HG03103 (cell line): ENCODE measurements at regions not wholly inside any gene's neighbourhood (a gene's known extent, or its start where the extent isn't known, plus 50 kb on each side); places are given as distances from the start of the nearest gene placed in this dataset.
"Not testable (repeated sequence)": the region's sequence is repeated elsewhere in the genome, so short reads cannot be mapped to it uniquely, and the experiment has no call there.

Experiments
- ATAC-seq: cut with Tn5 transposase; IDR thresholded peaks from one replicate; pipeline ENCODE4 v1.9.1; 2021; ENCODE audit warnings: low read depth; ENCODE audit not compliant: unreplicated experiment

DNA sequence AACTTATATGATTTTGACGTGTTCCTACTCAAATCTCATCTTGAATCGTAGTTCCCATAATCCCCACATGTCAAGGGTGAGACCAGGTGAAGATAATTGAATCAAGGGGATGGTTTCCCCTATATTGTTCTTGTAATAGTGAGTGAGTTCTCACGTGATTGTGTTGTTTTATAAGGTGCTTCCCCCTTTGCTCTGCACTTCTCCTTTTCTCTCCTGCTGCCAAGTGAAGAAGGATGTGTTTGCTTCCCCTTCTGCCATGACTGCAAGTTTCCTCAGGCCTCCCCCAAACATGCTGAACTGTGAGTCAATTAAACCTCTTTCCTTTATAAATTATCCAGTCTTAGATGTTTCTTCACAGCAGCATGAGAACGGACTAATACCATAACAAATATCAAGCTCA lies 83.2 kb downstream of the MANEA start:
- no peak for ATAC-seq

GRCh38 chr6:95670011-95670463 lies 92.7 kb downstream of the MANEA start:
- ATAC-seq = no peak

DNA sequence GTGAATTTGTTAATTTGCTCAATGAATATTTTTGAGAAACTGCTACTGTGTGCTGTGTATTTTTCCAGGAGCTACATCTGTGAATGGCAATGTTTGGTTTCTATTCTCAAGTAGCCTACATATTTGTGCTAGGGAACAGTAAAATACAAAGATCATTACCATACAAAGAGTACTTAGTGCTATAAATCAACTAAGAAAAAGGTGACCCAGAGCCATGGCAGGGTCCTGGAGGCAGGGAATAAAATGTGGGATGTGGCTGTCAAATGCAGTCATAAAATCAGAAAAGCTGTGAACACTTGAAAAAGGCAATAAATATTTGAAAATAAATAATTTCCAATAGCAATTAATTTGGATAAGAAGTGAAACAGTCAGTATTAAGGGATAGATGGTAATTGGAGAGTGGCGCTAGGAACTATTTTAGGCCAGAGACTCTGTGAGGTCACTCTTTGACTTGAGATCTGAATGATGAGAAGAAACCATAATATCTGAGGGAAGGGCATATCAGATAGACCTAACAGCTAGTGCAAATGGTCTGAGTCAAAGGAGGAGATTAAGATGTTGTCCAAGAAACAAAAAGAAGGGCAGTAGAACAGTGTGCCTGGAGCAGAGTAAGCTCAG lies 98.8 kb downstream of the MANEA start:
- ATAC-seq = no peak

DNA sequence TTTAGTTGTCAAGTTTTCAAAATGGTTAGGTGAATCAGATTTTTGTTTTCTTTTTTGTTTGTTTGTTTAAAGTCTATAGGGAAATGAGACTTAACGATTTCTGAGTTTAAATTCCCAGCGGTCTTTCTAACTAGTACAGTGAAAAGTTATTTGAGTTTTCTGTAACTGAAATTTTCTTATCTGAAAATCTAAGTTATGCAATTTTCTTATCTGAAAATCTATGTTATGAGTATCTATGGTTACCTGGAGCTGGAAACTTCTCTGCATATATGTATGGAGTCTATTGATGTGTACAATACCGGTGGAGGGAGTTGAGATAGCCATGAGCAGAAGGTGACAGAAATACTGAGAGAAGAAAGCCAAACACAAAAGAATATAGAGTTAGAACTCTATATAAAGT lies 102.6 kb downstream of the MANEA start:
- no peak for ATAC-seq

DNA sequence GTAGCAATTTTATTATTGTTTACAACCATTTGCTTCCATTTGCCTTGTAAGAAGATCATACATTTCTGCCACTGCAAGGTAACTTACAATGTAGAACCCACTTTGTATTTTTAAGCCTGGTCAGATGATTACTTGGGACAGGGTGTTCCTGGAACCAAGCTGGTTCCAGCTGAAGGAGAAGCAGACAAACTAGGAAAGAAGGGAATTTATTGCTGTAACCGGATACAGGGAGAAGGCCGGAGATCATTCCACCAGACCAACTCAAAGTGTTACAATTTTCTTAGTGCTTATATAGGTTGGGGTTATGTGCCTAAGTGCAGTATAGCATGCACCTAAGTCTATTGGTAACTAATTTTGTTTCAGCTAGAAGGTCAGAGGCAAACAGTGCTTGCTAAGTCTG lies 104.4 kb downstream of the MANEA start:
- ATAC-seq = no peak

- ATAC-seq = no peak
Measured at GRCh38 chr6:95682476-95682875, 105.1 kb downstream of the MANEA start.

DNA sequence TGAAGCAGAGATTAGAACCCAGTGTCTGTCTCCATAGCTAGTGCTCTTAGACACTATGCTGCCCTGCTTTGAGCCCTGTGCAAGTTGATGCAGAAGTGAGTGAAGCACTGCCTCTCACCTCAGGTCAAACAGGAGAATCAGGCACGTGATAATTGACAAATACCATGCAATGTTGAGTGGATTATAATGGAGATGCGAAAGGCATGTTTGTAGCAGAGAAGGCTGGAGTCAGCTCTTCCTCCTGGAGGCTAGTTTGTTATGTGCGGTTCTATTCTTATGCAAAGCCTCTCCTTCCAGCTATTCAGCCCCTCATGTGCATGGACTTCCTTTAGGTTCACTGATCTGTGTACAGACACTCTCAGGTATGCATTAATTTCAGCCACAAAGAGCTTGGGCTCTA lies 108.5 kb downstream of the MANEA start:
- no peak for ATAC-seq

DNA sequence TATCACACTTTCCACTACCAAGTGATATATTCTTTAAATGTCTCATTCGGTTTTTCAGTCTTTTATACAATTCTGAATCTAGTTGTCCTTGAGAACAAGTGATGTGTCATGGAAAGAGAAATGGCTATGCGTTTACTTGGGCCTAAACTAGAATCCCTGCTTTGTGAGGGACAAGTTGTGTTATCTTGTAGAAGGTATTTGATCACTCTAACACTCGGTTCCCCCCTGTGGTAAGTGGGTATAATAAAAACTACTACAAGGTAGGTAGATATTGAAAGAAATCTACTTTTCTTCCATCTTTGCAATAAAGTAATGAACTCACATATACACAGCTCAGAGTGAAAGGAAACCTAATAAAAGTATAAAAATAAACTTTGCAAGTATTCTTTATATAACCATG lies 108.9 kb downstream of the MANEA start:
- no peak for ATAC-seq

DNA sequence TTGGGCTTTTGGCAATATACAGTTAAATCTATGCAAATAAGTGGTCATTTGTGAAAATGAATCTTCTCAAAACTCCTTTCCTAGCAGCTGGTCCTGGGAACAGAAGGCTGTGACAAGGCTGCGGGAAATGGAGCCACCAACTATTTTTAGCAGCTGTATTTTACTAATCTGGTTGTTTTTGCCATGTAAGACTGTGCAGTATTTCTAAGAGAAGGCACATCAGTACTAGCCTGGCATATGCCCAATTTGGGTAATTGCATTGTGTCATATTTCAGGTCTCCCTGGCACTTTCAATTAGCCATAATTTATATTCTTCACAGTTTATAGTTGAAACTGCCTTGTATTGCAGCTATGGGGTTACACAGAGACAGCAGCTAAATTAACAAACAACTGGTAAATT lies 109.6 kb downstream of the MANEA start:
- ATAC-seq = no peak

GRCh38 chr6:95687839-95688238 lies 110.5 kb downstream of the MANEA start:
- ATAC-seq = no peak

- ATAC-seq = peak; percentile 55
Measured at GRCh38 chr6:95690328-95690727, 113.0 kb downstream of the MANEA start.

DNA sequence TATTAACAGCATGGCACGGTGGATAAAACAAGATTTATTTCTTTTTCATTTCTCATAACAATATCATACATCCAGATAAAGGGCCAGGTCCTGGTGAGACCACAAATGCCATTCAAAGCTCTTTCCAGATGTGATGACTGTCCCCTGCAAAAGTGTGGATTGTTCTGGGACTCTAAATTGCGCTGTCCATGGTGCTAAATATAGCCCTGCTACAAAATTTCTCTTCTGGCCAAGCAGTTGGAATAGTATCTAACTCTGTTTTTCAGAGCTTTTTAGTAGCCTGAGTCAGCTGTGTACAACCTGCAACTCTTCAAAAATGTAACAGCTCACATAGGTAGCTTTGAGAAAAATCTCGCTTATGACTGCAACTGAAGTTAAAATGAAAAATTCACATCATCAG lies 115.8 kb downstream of the MANEA start:
- no peak for ATAC-seq

GRCh38 chr6:95698271-95698670 lies 120.9 kb downstream of the MANEA start:
- ATAC-seq = no peak

DNA sequence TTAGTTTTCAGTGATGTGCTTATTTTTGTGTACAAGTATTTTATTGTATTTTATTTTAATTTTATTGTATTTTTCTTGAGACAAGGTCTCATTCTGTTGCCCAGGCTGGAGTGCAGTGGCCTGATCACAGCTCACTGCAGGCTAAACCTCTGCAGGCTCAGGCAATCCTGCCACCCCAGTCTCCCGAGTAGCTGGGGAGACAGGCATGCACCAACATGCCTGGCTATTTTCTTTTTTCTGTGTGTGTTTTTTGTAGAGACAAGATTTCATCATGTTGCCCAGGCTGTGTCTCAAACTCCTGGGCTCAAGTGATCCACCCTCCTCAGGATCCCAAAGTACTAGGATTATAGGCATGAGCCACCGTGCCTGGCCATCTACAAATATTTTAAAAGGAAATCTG lies 146.3 kb downstream of the MANEA start:
- no peak for ATAC-seq

DNA sequence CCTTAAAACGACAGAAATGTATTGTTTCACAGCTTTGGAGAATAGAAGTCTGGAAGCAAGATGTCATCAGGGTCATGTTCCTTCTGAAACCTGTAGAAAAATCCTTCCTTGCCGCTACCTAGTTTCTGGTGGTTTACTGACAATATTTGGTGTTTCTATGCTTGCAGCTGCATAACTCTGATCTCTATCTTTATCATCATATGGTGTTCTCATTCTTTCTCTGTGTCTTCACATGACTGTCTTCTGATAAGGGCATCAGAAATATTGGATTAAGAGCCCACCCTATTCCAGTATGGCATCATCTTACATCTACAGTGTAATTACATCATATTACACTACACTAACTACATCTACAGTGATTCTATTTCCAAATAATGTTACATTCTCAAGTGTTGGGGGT lies 148.0 kb downstream of the MANEA start:
- no peak for ATAC-seq

GRCh38 chr6:95740157-95740556 lies 162.8 kb downstream of the MANEA start:
- no peak for ATAC-seq

DNA sequence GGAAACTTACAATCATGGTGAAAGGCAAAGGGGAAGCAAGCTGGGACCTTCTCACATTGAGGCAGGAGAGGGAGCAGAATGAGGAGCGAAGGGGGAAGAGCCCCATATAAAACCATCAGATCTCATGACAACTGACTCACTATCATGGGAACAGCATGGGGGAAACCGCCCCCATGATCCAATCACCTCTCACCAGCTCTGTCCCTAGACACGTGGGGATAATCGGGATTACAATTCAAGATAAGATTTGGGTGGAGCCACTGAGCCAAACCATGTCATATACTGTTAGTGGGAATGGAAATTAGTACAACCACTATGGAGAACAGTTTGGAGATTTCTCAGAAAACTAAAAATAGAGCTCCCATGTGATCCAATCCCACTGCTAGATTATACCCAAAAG lies 163.7 kb downstream of the MANEA start:
- no peak for ATAC-seq

DNA sequence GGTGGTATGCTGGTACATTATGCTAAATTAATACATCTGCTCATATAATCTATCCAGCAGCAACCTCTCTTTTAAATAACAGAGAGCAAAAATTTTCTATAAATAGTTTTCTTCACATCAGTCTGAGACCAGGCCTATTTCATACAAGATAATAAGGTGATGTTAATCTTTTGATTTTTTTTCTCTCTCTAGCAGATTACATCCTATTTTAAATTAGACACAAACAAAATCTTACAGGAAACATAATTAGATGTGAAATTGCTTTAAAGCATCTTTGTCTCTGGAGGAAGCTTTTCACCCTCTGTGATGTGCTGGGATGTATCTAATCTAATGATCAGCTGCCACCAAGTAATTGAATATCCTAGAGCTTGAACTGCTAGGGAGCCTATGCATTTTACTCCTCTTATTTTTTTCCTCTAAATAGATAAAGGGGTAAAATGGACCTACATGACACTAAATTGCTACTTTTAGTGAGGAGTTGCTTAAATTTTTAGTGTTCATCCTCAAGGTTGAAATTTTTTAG lies 165.5 kb downstream of the MANEA start:
- ATAC-seq = no peak

DNA sequence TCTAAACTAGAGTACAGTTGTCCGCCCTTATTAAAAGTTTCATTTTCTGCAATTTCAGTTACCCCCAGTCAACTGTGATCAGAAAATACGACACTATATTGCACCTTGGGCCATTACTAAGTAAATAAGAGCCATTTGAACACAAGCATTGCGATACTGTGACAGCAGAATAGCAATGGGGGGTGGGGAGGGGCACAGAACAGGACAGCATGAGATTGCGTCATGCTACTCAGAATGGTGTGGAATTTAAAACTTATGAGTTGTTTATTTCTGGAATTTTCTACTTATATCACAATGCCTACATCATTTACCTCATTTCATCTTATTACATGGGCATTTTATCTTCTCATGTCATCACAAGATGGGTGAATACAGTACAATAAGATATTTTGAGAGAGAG lies 166.3 kb downstream of the MANEA start:
- no peak for ATAC-seq

DNA sequence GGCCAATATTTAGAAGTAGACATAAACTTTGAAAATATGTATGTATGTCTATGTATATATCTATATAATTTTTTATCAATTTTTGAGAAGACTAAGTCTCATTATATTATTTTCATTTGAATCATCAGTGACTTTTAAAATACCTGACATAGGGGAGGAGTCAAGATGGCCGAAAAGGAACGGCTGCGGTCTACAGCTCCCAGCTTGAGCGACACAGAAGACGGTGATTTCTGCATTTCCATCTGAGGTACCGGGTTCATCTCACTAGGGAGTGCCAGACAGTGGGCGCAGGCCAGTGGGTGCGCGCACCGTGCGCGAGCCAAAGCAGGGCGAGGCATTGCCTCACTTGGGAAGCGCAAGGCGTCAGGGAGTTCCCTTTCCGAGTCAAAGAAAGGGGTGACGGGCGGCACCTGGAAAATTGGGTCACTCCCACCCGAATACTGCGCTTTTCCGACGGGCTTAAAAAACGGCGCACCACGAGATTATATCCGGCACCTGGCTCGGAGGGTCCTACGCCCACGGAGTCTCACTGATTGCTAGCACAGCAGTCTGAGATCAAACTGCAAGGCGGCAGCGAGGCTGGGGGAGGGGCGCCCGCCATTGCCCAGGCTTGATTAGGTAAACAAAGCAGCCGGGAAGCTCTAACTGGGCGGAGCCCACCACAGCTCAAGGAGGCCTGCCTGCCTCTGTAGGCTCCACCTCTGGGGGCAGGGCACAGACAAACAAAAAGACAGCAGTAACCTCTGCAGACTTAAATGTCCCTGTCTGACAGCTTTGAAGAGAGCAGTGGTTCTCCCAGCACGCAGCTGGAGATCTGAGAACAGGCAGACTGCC lies 181.1 kb downstream of the MANEA start:
- ATAC-seq = not testable (repeated sequence)

DNA sequence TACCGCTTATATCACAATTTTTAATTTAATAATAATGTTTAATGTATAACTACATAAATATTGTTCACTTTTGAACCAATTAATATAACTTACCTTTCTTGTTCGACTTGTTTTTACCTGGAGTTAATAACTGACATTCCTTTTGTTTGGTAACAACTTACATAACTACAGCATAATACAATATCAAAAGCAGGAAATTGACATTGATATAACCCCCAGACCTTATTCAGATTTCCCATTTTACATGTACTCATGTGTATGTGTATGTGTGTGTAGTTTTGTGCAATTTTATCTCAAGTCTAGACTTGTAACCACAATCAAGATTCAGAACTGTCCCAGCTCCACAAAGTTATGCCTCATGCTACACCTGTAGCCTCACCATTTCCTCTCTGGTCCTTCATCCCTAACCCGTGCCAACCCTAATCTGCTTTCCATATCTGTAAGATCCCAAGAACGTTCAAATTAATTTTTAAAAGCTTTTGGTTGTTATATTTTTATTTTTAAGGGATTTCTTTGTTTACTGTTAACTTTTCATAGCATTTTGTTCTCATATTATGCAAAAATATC lies 190.6 kb downstream of the MANEA start:
- no peak for ATAC-seq

DNA sequence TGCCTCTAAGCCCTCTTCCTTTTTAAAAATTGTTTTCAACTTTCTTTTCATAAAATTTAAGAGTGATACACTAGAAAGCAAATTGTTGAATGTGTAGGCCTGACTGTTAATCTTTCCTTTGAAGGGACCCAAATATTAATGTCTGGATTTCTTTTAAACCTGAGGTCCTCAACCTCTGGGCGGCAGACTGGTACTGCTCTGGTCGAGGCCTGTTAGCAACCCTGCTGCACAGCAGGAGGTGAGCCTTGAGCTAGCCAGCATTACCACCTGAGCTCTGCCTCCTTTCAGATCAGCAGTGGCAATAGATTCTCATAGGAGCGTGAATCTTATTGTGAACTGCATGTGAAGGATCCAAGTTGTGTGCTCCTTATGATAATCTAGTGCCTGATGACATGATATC lies 191.2 kb downstream of the MANEA start:
- ATAC-seq = no peak
